CD1c-positive myeloid dendritic cell (primary cell): ENCODE measurements at regions not wholly inside any gene's neighbourhood (a gene's known extent, or its start where the extent isn't known, plus 50 kb on each side); places are given as distances from the start of the nearest gene placed in this dataset.

Experiments used
- DNase-seq: peaks from one replicate; pipeline ENCODE4 v3.0.0-alpha.2; 2016; ENCODE audit errors: extremely low spot score

GRCh38 chr2:136182315-136182714 lies 64.4 kb upstream of the CXCR4 start:
- DNase-seq: no peak

- DNase-seq: no peak
Measured at GRCh38 chr2:136179602-136179975, 61.6 kb upstream of the CXCR4 start.

- DNase-seq: no peak
Measured at GRCh38 chr2:136178941-136179601, 61.1 kb upstream of the CXCR4 start.

- no peak for DNase-seq
Measured at GRCh38 chr2:136175868-136176267, 57.9 kb upstream of the CXCR4 start.

- DNase-seq: no peak
Measured at GRCh38 chr2:136175466-136175865, 57.5 kb upstream of the CXCR4 start.

GRCh38 chr2:136173126-136173525 lies 55.2 kb upstream of the CXCR4 start:
- DNase-seq: no peak

GRCh38 chr2:136171223-136171622 lies 53.3 kb upstream of the CXCR4 start:
- DNase-seq: no peak

GRCh38 chr2:136168720-136169119 lies 50.8 kb upstream of the CXCR4 start:
- no peak for DNase-seq

- DNase-seq: no peak
Measured at GRCh38 chr2:136167721-136168475, 49.9 kb upstream of the CXCR4 start.
